Lower leg skin (tissue), 3 donors: ENCODE measurements at regions not wholly inside any gene's neighbourhood (a gene's known extent, or its start where the extent isn't known, plus 50 kb on each side); places are given as distances from the start of the nearest gene placed in this dataset.

ENCODE experiments used
- POLR2A ChIP-seq, 2 donors: fragments of 450-650 bp; IDR thresholded peaks; one replicate each; pipeline ENCODE4 v1.6.1; 2016 to 2017; ENCODE audit warnings: antibody characterized with exemption in 2 of 2, mild to moderate bottlenecking in 1 of 2, moderate library complexity in 1 of 2
- TF ChIP-seq, protein P1 (sequence below), 3 donors: fragments of 450-650 bp; IDR thresholded peaks; one replicate each; pipeline ENCODE4 v1.5.1; 2016; ENCODE audit warnings: antibody characterized with exemption in 3 of 3, mild to moderate bottlenecking in 3 of 3, moderate library complexity in 2 of 3

DNA sequence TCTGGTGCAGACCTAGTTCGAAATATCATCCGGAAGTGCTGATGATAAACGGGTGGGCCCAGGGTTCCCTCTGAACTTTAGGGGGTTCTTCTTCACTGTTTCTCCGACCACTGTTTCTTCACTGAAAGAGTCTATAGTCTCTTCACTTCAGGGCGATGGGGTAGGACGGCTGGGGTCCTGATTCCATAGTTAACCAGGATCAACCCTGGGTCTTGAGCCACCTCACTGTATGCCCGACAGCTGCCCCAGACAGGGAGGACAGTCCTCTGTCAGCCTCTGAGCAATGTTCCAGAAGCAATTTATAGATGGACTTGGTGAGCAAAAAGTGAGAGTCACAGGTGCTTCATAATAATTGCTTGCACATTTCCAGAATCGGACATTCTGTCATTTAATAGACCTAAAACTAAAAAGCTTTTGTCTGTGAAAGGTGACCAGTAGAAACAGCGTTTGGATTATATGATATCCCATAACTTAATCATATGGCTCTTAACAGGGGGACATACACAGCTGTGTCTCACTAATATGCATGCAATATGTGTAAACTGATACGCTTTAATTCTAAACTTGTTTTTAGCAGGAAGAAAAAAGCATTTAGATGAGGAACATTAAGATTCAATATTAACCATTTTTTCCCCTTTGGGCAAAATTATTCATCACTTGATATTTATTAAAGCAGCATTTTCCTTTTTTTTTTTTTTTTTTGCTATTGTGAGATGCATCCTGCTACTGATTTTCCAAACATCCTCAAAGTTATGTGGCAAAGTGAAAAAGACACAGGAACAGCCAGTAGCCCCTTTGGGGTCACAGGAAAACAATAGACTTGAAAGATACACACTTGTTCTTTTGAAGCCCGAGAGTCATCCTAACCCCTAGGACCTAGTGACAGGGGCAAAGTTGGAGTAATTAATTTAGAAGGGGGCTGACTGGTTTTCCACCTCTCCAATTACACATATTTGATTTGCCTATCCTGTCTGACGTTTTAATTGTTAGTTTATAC lies 277.0 kb downstream of the ZNF536 start:
- TF ChIP-seq, protein P1, sequence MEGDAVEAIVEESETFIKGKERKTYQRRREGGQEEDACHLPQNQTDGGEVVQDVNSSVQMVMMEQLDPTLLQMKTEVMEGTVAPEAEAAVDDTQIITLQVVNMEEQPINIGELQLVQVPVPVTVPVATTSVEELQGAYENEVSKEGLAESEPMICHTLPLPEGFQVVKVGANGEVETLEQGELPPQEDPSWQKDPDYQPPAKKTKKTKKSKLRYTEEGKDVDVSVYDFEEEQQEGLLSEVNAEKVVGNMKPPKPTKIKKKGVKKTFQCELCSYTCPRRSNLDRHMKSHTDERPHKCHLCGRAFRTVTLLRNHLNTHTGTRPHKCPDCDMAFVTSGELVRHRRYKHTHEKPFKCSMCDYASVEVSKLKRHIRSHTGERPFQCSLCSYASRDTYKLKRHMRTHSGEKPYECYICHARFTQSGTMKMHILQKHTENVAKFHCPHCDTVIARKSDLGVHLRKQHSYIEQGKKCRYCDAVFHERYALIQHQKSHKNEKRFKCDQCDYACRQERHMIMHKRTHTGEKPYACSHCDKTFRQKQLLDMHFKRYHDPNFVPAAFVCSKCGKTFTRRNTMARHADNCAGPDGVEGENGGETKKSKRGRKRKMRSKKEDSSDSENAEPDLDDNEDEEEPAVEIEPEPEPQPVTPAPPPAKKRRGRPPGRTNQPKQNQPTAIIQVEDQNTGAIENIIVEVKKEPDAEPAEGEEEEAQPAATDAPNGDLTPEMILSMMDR (IDR thresholded peaks at IDR 0.05), result no peak
- no peak for TF ChIP-seq POLR2A (IDR thresholded peaks at IDR 0.05)
